OCI-LY1 (cell line): ENCODE measurements at regions not wholly inside any gene's neighbourhood (a gene's known extent, or its start where the extent isn't known, plus 50 kb on each side); places are given as distances from the start of the nearest gene placed in this dataset.

Experiments
- H2AFZ ChIP-seq: fragments of 200-600 bp; sonication (generic), shearing (Covaris generic); 2 replicates; pipeline ENCODE4 v1.6.0; 2014; ENCODE audit warnings: antibody characterized with exemption, mild to moderate bottlenecking, low read length
- H3F3A ChIP-seq: fragments of 200-600 bp; sonication (generic), shearing (Covaris generic); 2 replicates; pipeline ENCODE4 v1.6.0; 2014; ENCODE audit warnings: mild to moderate bottlenecking, antibody characterized with exemption, low read length, moderate library complexity; ENCODE audit not compliant: insufficient read depth
- H3K27ac ChIP-seq: fragments of 200-600 bp; sonication (generic); 2 replicates; pipeline ENCODE4 v1.5.1; 2014; ENCODE audit warnings: low read length, mixed run types, mild to moderate bottlenecking, low read depth; ENCODE audit not compliant: poor library complexity, severe bottlenecking
- H3K27me3 ChIP-seq: fragments of 200-600 bp; sonication (generic); 2 replicates; pipeline ENCODE4 v1.6.0; 2014; ENCODE audit warnings: antibody characterized with exemption, mild to moderate bottlenecking, low read length, moderate library complexity; ENCODE audit not compliant: insufficient read depth
- H3K36me3 ChIP-seq: fragments of 200-600 bp; sonication (generic); 2 replicates; pipeline ENCODE4 v1.6.1; 2014; ENCODE audit warnings: mild to moderate bottlenecking, antibody characterized with exemption, low read length, moderate library complexity, mixed read lengths; ENCODE audit not compliant: insufficient read depth
- H3K4me1 ChIP-seq: fragments of 200-600 bp; sonication (generic); 2 replicates; pipeline ENCODE4 v1.5.1; 2014; ENCODE audit warnings: mild to moderate bottlenecking, low read length, moderate library complexity; ENCODE audit not compliant: insufficient read depth, severe bottlenecking
- H3K4me2 ChIP-seq: fragments of 200-600 bp; sonication (generic), shearing (Covaris generic); 2 replicates; pipeline ENCODE4 v1.6.1; 2014; ENCODE audit warnings: low read length
- H3K4me3 ChIP-seq: fragments of 200-600 bp; sonication (generic); 2 replicates; pipeline ENCODE4 v1.5.1; 2014; ENCODE audit warnings: low read length, low read depth, mild to moderate bottlenecking, mixed read lengths; ENCODE audit not compliant: poor library complexity, severe bottlenecking
- H3K79me2 ChIP-seq: fragments of 200-600 bp; shearing (Covaris generic); 2 replicates; pipeline ENCODE4 v1.6.1; 2016; ENCODE audit warnings: mixed run types, low read length, mixed read lengths; ENCODE audit not compliant: insufficient read depth
- H3K9ac ChIP-seq: fragments of 200-600 bp; sonication (generic), shearing (Covaris generic); 2 replicates; pipeline ENCODE4 v1.6.1; 2014; ENCODE audit warnings: mild to moderate bottlenecking, low read length, mixed read lengths
- H3K9me2 ChIP-seq: fragments of 200-600 bp; sonication (generic), shearing (Covaris generic); 2 replicates; pipeline ENCODE4 v1.6.1; 2014; ENCODE audit warnings: low read depth, mild to moderate bottlenecking, low read length, mixed read lengths
- H3K9me3 ChIP-seq: fragments of 200-600 bp; shearing (Covaris generic); 2 replicates; pipeline ENCODE4 v1.6.1; 2014; ENCODE audit warnings: low read length, mixed read lengths
- H4K20me1 ChIP-seq: fragments of 200-600 bp; sonication (generic), shearing (Covaris generic); 2 replicates; pipeline ENCODE4 v1.6.0; 2016; ENCODE audit warnings: mild to moderate bottlenecking, low read length; ENCODE audit not compliant: insufficient read depth
- CTCF ChIP-seq: fragments of 200-600 bp; sonication (generic), shearing (Covaris generic); IDR thresholded peaks from 2 replicates; pipeline ENCODE4 v1.5.1; 2017; ENCODE audit warnings: mild to moderate bottlenecking, antibody characterized with exemption, low read length, moderate library complexity, mixed read lengths
- EZH2 ChIP-seq: fragments of 200-600 bp; sonication (generic), shearing (Covaris generic); IDR thresholded peaks from 2 replicates; pipeline ENCODE4 v1.8.0; 2017; ENCODE audit warnings: borderline replicate concordance, mixed run types, mild to moderate bottlenecking, antibody characterized with exemption, low read length, moderate library complexity, mixed read lengths

- Histone ChIP-seq H3K9me2 (no peaks in the 10 kb centered on the region), H3F3A (no peaks in the 10 kb centered on the region), H2AFZ (peak overlapping the region; percentile 62; the same call in 1 of the 2 replicates), H3K9me3 (peaks cover 3% of the 10 kb centered on the region; the same call in 1 of the 2 replicates), H3K27ac (no peak overlapping the region), H3K4me2 (no peak overlapping the region), H3K4me3 (no peak overlapping the region), H3K9ac (no peak overlapping the region), H3K4me1 (peaks cover 28% of the 10 kb centered on the region), H3K27me3 (no peaks in the 10 kb centered on the region), H3K79me2 (no peaks in the 10 kb centered on the region), H3K36me3 (no peaks in the 10 kb centered on the region), H4K20me1 (no peaks in the 10 kb centered on the region)
- TF ChIP-seq EZH2: no peak
- no peak for TF ChIP-seq CTCF
Observed at GRCh38 chr3:177307826-177308225, 110.5 kb upstream of the TBL1XR1 start.

- Histone ChIP-seq H3K9me3 (peaks cover 3% of the 10 kb centered on the region; the same call in 1 of the 2 replicates), H3K27me3 (no peaks in the 10 kb centered on the region), H3F3A (no peaks in the 10 kb centered on the region), H3K36me3 (no peaks in the 10 kb centered on the region), H4K20me1 (no peaks in the 10 kb centered on the region), H3K4me1 (peaks cover 28% of the 10 kb centered on the region), H3K4me3 (no peak overlapping the region), H3K79me2 (no peaks in the 10 kb centered on the region), H3K27ac (no peak overlapping the region), H3K9ac (no peak overlapping the region), H3K4me2 (no peak overlapping the region), H2AFZ (no peak overlapping the region), H3K9me2 (no peaks in the 10 kb centered on the region)
- TF ChIP-seq CTCF (no peak), EZH2 (no peak)
Observed at GRCh38 chr3:177308286-177308685, 111.0 kb upstream of the TBL1XR1 start.

GRCh38 chr3:177308911-177309310 lies 111.6 kb upstream of the TBL1XR1 start:
- Histone ChIP-seq H3K4me3 (no peak overlapping the region), H2AFZ (no peak overlapping the region), H4K20me1 (no peaks in the 10 kb centered on the region), H3K36me3 (no peaks in the 10 kb centered on the region), H3F3A (no peaks in the 10 kb centered on the region), H3K4me1 (peaks cover 28% of the 10 kb centered on the region), H3K9me3 (peaks cover 3% of the 10 kb centered on the region; the same call in 1 of the 2 replicates), H3K9me2 (no peaks in the 10 kb centered on the region), H3K79me2 (no peaks in the 10 kb centered on the region), H3K4me2 (no peak overlapping the region), H3K27ac (no peak overlapping the region), H3K9ac (no peak overlapping the region), H3K27me3 (no peaks in the 10 kb centered on the region)
- no peak for TF ChIP-seq EZH2

GRCh38 chr3:177312491-177312890 lies 115.2 kb upstream of the TBL1XR1 start:
- H3K9me2 ChIP-seq: no peaks in the 10 kb centered on the region
- H3K4me1 ChIP-seq: peaks cover 5% of the 10 kb centered on the region
- no peak overlapping the region for H3K9ac ChIP-seq
- H3F3A ChIP-seq: no peaks in the 10 kb centered on the region
- H3K4me2 ChIP-seq: no peak overlapping the region
- no peak overlapping the region for H2AFZ ChIP-seq
- TF ChIP-seq CTCF: no peak
- no peak for TF ChIP-seq EZH2
- H4K20me1 ChIP-seq: no peaks in the 10 kb centered on the region
- H3K36me3 ChIP-seq: no peaks in the 10 kb centered on the region
- no peaks in the 10 kb centered on the region for H3K27me3 ChIP-seq
- H3K4me3 ChIP-seq: no peak overlapping the region
- H3K27ac ChIP-seq: no peak overlapping the region
- peaks cover 10% of the 10 kb centered on the region for H3K9me3 ChIP-seq
- H3K79me2 ChIP-seq: no peaks in the 10 kb centered on the region
